ENCODE measurements at regions not wholly inside any gene's neighbourhood (a gene's known extent, or its start where the extent isn't known, plus 50 kb on each side); places are given as distances from the start of the nearest gene placed in this dataset.

- TF ChIP-seq POLR2A (IDR thresholded peaks at IDR 0.05) (no peak), CTCF (IDR thresholded peaks at IDR 0.05) (no peak)
These were observed 81.0 kb upstream of the CDIN1 start for GRCh38 chr15:36498401-36498800.

Data from adrenal gland (tissue), 5 donors.